SHP77 treated with DMSO at 0.1 percent for 48 hours (cell line): ENCODE measurements at regions not wholly inside any gene's neighbourhood (a gene's known extent, or its start where the extent isn't known, plus 50 kb on each side); places are given as distances from the start of the nearest gene placed in this dataset.
"Not testable (repeated sequence)": the region's sequence is repeated elsewhere in the genome, so short reads cannot be mapped to it uniquely, and the experiment has no call there.

Experiments used
- DNase-seq: peaks from one replicate; lab custom pipeline; 2025; lab: John Stamatoyannopoulos, UW

GRCh38 chr9:97103613-97104383, 64.9 kb upstream of the CTSV start:
- DNase-seq, result peak; percentile 63

- not testable (repeated sequence) for DNase-seq
These were observed 60.6 kb upstream of the CTSV start for GRCh38 chr9:97099540-97099939.

GRCh38 chr9:97096793-97097192, 57.9 kb upstream of the CTSV start:
- no peak for DNase-seq

- not testable (repeated sequence) for DNase-seq
These were observed 50.4 kb upstream of the CTSV start for GRCh38 chr9:97089361-97089760.
